Pancreas (tissue), 10 donors: ENCODE measurements at regions not wholly inside any gene's neighbourhood (a gene's known extent, or its start where the extent isn't known, plus 50 kb on each side); places are given as distances from the start of the nearest gene placed in this dataset.

ENCODE experiments used
- ATAC-seq, 4 donors: fragments of 200-7000 bp; cut with Tn5 transposase; one replicate each; pipeline versions ENCODE4 v1.8.0 to v1.9.1; 2020; ENCODE audit warnings: mild to moderate bottlenecking in 4 of 4, moderate library complexity in 4 of 4
- DNase-seq, 6 donors: peaks; one replicate each; pipeline ENCODE4 v3.0.0-alpha.2; 2020
- FAIRE-seq: peaks from 2 replicates; lab custom pipeline; 2012; peaks lifted over from hg19 to GRCh38; lab: Jason Lieb, UNC
- H3K27ac ChIP-seq, 4 donors: fragments of 200-600 bp; sonication (generic); 1 replicate in 3 of 4; 2 replicates in 1 of 4; pipeline versions ENCODE4 v1.5.0 to v1.8.0; 2020
- H3K27me3 ChIP-seq, 4 donors: fragments of 200-600 bp; one replicate each; pipeline ENCODE4 v1.8.0; 2021
- H3K36me3 ChIP-seq, 3 donors: fragments of 200-600 bp; sonication (generic) in 1 of 3; one replicate each; pipeline versions ENCODE4 v1.5.0 to v1.8.0; 2020 to 2021
- H3K4me1 ChIP-seq, 3 donors: fragments of 200-600 bp; one replicate each; pipeline ENCODE4 v1.8.0; 2021
- H3K4me3 ChIP-seq, 4 donors: fragments of 200-600 bp; sonication (generic) in 2 of 4; one replicate each; pipeline versions ENCODE4 v1.5.0 to v1.8.0; 2020 to 2021
- H3K9me3 ChIP-seq, 4 donors: fragments of 200-600 bp; one replicate each; pipeline ENCODE4 v1.8.0; 2021
- CTCF ChIP-seq, 4 donors: fragments of 200-600 bp; sonication (generic) in 3 of 4; IDR thresholded peaks; one replicate each; pipeline versions ENCODE4 v1.5.0 to v1.8.0; 2021; ENCODE audit warnings: antibody characterized with exemption in 4 of 4
- WGBS, 2 donors: extraction: QIAGEN DNeasy Blood & Tissue Kit; methylation state at CpG; one replicate each; pipeline ENCODE4 v1.1.7; 2013; 5-methylcytosine and 5-hydroxymethylcytosine counted together
- intact Hi-C, 3 donors: fragments of 100-400 bp; cut with DNase I; formaldehyde crosslinking; loops; one replicate each; pipeline versions ENCODE4 v1.11.1 to v1.14.2; 2022
- donor health status: healthy with polysubstance abuse.
- donor health status: DM: no; HTN: no; CAD: no; lungs with moderate emphysema.
- donor health status: DM: no; HTN: no; CAD: no.
- donor health status: control.
- donor health status: control.
- donor health status: Bipolar disorder and iron deficiency.
- donor health status: DM: yes; HTN: yes; CAD: no.
- donor health status: DM: no; HTN: no; CAD: no.
- donor health status: DM: no; HTN: no; CAD: no.
- donor health status: DM: yes; HTN: yes; CAD: no.

- Histone ChIP-seq H3K4me3 (no peak overlapping the region), H3K27ac (peak overlapping the region; percentile 18 to 63 (median 44)), H3K36me3 (no peaks in the 10 kb centered on the region), H3K4me1 (peaks cover 16 to 29% (median 29%) of the 10 kb centered on the region in 3 donors), H3K27me3 (no peaks in the 10 kb centered on the region), H3K9me3 (no peaks in the 10 kb centered on the region)
- ATAC-seq (peak; percentile 11 to 47 (median 25)), FAIRE-seq (no peak), DNase-seq (no peak)
- no peak for TF ChIP-seq CTCF (IDR thresholded peaks at IDR 0.05)
- intact Hi-C loops: no loop called here
Observed at GRCh38 chr5:74409712-74410111, 230.8 kb downstream of the ENC1 start.

GRCh38 chr5:74409166-74409706 is 231.3 kb downstream of the ENC1 start:
- peaks cover 16 to 29% (median 29%) of the 10 kb centered on the region in 3 donors for H3K4me1 ChIP-seq
- DNase-seq: peak; percentile 50 to 78 (median 71)
- no peaks in the 10 kb centered on the region for H3K9me3 ChIP-seq
- intact Hi-C loops: no loop called here
- no peaks in the 10 kb centered on the region for H3K36me3 ChIP-seq
- no peak for TF ChIP-seq CTCF (IDR thresholded peaks at IDR 0.05)
- H3K27me3 ChIP-seq: no peaks in the 10 kb centered on the region
- ATAC-seq: peak; percentile 82 to 92 (median 88)
- FAIRE-seq: no peak
- 57 to 67% methylated on average over 4 of the region's 4 CpGs for WGBS, 2 donors
- H3K4me3 ChIP-seq: no peak overlapping the region
- peak overlapping the region; percentile 18 to 63 (median 44) for H3K27ac ChIP-seq

- 27 to 29% methylated on average over 7 of the region's 7 CpGs for WGBS, 2 donors
- ATAC-seq (peak; percentile 53 to 73 (median 70)), FAIRE-seq (peak; percentile 29), DNase-seq (no peak)
- no peaks in the 10 kb centered on the region for H3K27me3 ChIP-seq
- intact Hi-C loops: no loop called here
- peak overlapping the region in 3 of 4 donors; percentile 35 to 63 (median 53) for H3K27ac ChIP-seq
- no peak overlapping the region for H3K4me3 ChIP-seq
- no peaks in the 10 kb centered on the region for H3K9me3 ChIP-seq
- peaks cover 16 to 29% (median 29%) of the 10 kb centered on the region in 3 donors for H3K4me1 ChIP-seq
- no peak for TF ChIP-seq CTCF (IDR thresholded peaks at IDR 0.05)
- H3K36me3 ChIP-seq: no peaks in the 10 kb centered on the region
Observed at GRCh38 chr5:74408150-74409043, 232.1 kb downstream of the ENC1 start.

- TF ChIP-seq CTCF (IDR thresholded peaks at IDR 0.05): no peak
- DNase-seq (no peak), ATAC-seq (no peak), FAIRE-seq (peak; percentile 5)
- Histone ChIP-seq H3K27ac (peak overlapping the region in 2 of 4 donors; percentile 53 to 63), H3K9me3 (no peaks in the 10 kb centered on the region), H3K36me3 (no peaks in the 10 kb centered on the region), H3K27me3 (no peaks in the 10 kb centered on the region), H3K4me3 (no peak overlapping the region), H3K4me1 (peaks cover 16 to 29% (median 29%) of the 10 kb centered on the region in 3 donors)
- intact Hi-C loops: no loop called here
- WGBS, 2 donors: 35 to 76% methylated on average over 1 of the region's 1 CpG
Observed at GRCh38 chr5:74407701-74408100, 232.8 kb downstream of the ENC1 start.
